SK-N-SH (cell line): ENCODE measurements at regions not wholly inside any gene's neighbourhood (a gene's known extent, or its start where the extent isn't known, plus 50 kb on each side); places are given as distances from the start of the nearest gene placed in this dataset.

Source experiments
- CTCF ChIA-PET: fragments of 300-600, 350-600 bp; formaldehyde crosslinking; extraction: SDS; loops from one replicate; lab custom pipeline; 2021; lab: Yijun Ruan, JAX
- POLR2A ChIA-PET: fragments of 350-600 bp; sonication (Branson Sonifier 250); formaldehyde crosslinking; extraction: SDS; loops from one replicate; lab custom pipeline; 2020; ENCODE audit warnings: antibody characterized with exemption, inconsistent platforms; lab: Yijun Ruan, JAX
- DNase-seq: peaks from one replicate; pipeline ENCODE4 v3.0.0; 2012
- H2AFZ ChIP-seq: fragments of 200-600 bp; sonication (generic); 2 replicates; pipeline ENCODE4 v1.8.1; 2016; ENCODE audit warnings: antibody characterized with exemption, mild to moderate bottlenecking, low read depth
- H3F3A ChIP-seq: fragments of 200-600 bp; sonication (generic); replicated peaks from 2 replicates; pipeline ENCODE3; 2016; ENCODE audit warnings: antibody characterized with exemption, mild to moderate bottlenecking; ENCODE audit not compliant: insufficient read depth
- H3K27ac ChIP-seq, 2 experiments: fragments of 200-500 bp in 1 of 2; fragments of 200-600 bp in 1 of 2; sonication (Bioruptor generic) in 1 of 2; sonication (generic), shearing (Covaris generic) in 1 of 2; 2 replicates each; pipeline versions ENCODE4 v1.5.1 to v1.6.1; 2014 to 2016; ENCODE audit warnings: low read depth in 2 of 2, inconsistent platforms in 1 of 2, low read length in 1 of 2, mild to moderate bottlenecking in 1 of 2, mixed read lengths in 1 of 2
- H3K27me3 ChIP-seq: fragments of 200-600 bp; sonication (generic), shearing (Covaris generic); 2 replicates; pipeline ENCODE4 v1.6.1; 2016; ENCODE audit warnings: mixed run types; ENCODE audit not compliant: insufficient read depth
- H3K36me3 ChIP-seq, 2 experiments: fragments of 200-500 bp in 1 of 2; fragments of 200-600 bp in 1 of 2; sonication (Bioruptor generic) in 1 of 2; sonication (generic) in 1 of 2; replicated peaks in 1 of 2; 2 replicates each; pipeline versions ENCODE3 to v1.5.1; 2014 to 2016; ENCODE audit warnings: low read length in 1 of 2, mild to moderate bottlenecking in 1 of 2; ENCODE audit not compliant: insufficient read depth in 2 of 2, control insufficient read depth in 1 of 2
- H3K4me1 ChIP-seq, 2 experiments: fragments of 200-500 bp in 1 of 2; fragments of 200-600 bp in 1 of 2; sonication (Bioruptor generic) in 1 of 2; sonication (generic), shearing (Covaris generic) in 1 of 2; 2 replicates each; pipeline versions ENCODE4 v1.5.1 to v1.6.1; 2014 to 2016; ENCODE audit warnings: low read depth in 1 of 2, low read length in 1 of 2, mixed run types in 1 of 2; ENCODE audit not compliant: insufficient read depth in 2 of 2, control insufficient read depth in 1 of 2
- H3K4me2 ChIP-seq: fragments of 200-600 bp; sonication (generic), shearing (Covaris generic); 2 replicates; pipeline ENCODE4 v1.6.1; 2017; ENCODE audit warnings: mixed run types
- H3K4me3 ChIP-seq, 2 experiments: fragments of 200-500 bp in 1 of 2; fragments of 200-600 bp in 1 of 2; sonication (Bioruptor generic) in 1 of 2; sonication (generic), shearing (Covaris generic) in 1 of 2; 2 replicates each; pipeline versions ENCODE4 v1.5.1 to v1.8.1; 2014 to 2016; ENCODE audit warnings: low read depth in 2 of 2, inconsistent platforms in 1 of 2, low read length in 1 of 2, mild to moderate bottlenecking in 1 of 2, mixed read lengths in 1 of 2, moderate library complexity in 1 of 2
- H3K79me2 ChIP-seq: fragments of 200-600 bp; sonication (generic); 2 replicates; pipeline ENCODE4 v1.8.1; 2017; ENCODE audit warnings: mild to moderate bottlenecking; ENCODE audit not compliant: insufficient read depth
- H3K9ac ChIP-seq: fragments of 200-600 bp; sonication (generic); 2 replicates; pipeline ENCODE4 v1.6.1; 2017; ENCODE audit warnings: mixed run types
- H3K9me2 ChIP-seq: fragments of 200-600 bp; sonication (generic); 2 replicates; pipeline ENCODE4 v1.6.1; 2017; ENCODE audit warnings: mixed run types
- H3K9me3 ChIP-seq: fragments of 200-600 bp; sonication (generic); 2 replicates; pipeline ENCODE4 v1.6.1; 2017; ENCODE audit warnings: mixed run types, mild to moderate bottlenecking, moderate library complexity
- H4K20me1 ChIP-seq: fragments of 200-600 bp; sonication (generic); 2 replicates; pipeline ENCODE4 v1.6.1; 2017; ENCODE audit warnings: mild to moderate bottlenecking, mixed run types; ENCODE audit not compliant: insufficient read depth
- CHD2 ChIP-seq: fragments of 150-350 bp; IDR thresholded peaks from 2 replicates; pipeline ENCODE4 v1.6.1; 2018; ENCODE audit warnings: low read length; ENCODE audit not compliant: partially characterized antibody
- ELF1 ChIP-seq: IDR thresholded peaks from 2 replicates; pipeline ENCODE4 v1.4.0; 2012
- FOSL2 ChIP-seq: IDR thresholded peaks from 2 replicates; pipeline ENCODE4 v1.4.0; 2012; ENCODE audit warnings: low read depth, mild to moderate bottlenecking, moderate library complexity, borderline replicate concordance
- FOXM1 ChIP-seq: IDR thresholded peaks from 2 replicates; pipeline ENCODE4 v1.4.0; 2012; ENCODE audit warnings: low read depth, mild to moderate bottlenecking
- GABPA ChIP-seq: IDR thresholded peaks from 2 replicates; pipeline ENCODE4 v1.4.0; 2012; ENCODE audit warnings: low read depth, mild to moderate bottlenecking
- MEF2A ChIP-seq: IDR thresholded peaks from 2 replicates; pipeline ENCODE4 v1.4.0; 2012; ENCODE audit warnings: low read depth, borderline replicate concordance
- MXI1 ChIP-seq: IDR thresholded peaks from 2 replicates; pipeline ENCODE4 v1.6.1; 2012; ENCODE audit warnings: mild to moderate bottlenecking, low read depth, low read length, improper control_type of control experiment
- NRF1 ChIP-seq: IDR thresholded peaks from 2 replicates; pipeline ENCODE4 v1.6.1; 2012; ENCODE audit warnings: low read depth, mild to moderate bottlenecking, low read length
- PBX3 ChIP-seq: IDR thresholded peaks from 2 replicates; pipeline ENCODE4; 2012
- POLR2AphosphoS5 ChIP-seq: IDR thresholded peaks from 2 replicates; pipeline ENCODE4 v1.6.1; 2012; ENCODE audit warnings: low read depth, low read length
- RAD21 ChIP-seq: IDR thresholded peaks from 2 replicates; pipeline ENCODE4 v1.6.1; 2012; ENCODE audit warnings: mild to moderate bottlenecking, low read length
- REST ChIP-seq: IDR thresholded peaks from 2 replicates; pipeline ENCODE4 v1.6.1; 2012; ENCODE audit warnings: mild to moderate bottlenecking, low read depth, low read length, moderate library complexity
- RXRA ChIP-seq: IDR thresholded peaks from 2 replicates; pipeline ENCODE4 v1.4.0; 2012; ENCODE audit warnings: low read depth, mild to moderate bottlenecking, borderline replicate concordance
- TCF12 ChIP-seq: IDR thresholded peaks from 2 replicates; pipeline ENCODE4 v1.4.0; 2012
- YY1 ChIP-seq: IDR thresholded peaks from 2 replicates; pipeline ENCODE4 v1.4.0; 2012; ENCODE audit warnings: low read depth, mild to moderate bottlenecking
- ZBTB33 ChIP-seq: IDR thresholded peaks from 2 replicates; pipeline ENCODE4 v1.4.0; 2012; ENCODE audit warnings: low read depth, borderline replicate concordance
- WGBS: methylation state at CpG from one replicate; pipeline ENCODE4 v1.1.6; 2017; ENCODE audit warnings: low lambda C conversion rate; 5-methylcytosine and 5-hydroxymethylcytosine counted together
- TF ChIP-seq, protein P1 (sequence below): IDR thresholded peaks from 2 replicates; pipeline ENCODE4 v1.4.0; 2012; ENCODE audit warnings: low read depth, borderline replicate concordance

- Histone ChIP-seq H3K4me3 (no peak overlapping the region), H3K4me1 (no peaks in the 10 kb centered on the region), H3K4me2 (no peak overlapping the region), H3K79me2 (no peaks in the 10 kb centered on the region), H4K20me1 (no peaks in the 10 kb centered on the region), H3K27me3 (no peaks in the 10 kb centered on the region), H3K9me2 (no peaks in the 10 kb centered on the region), H3K36me3 (no peaks in the 10 kb centered on the region), H2AFZ (no peak overlapping the region), H3K27ac (no peak overlapping the region), H3K9ac (no peak overlapping the region), H3K9me3 (no peaks in the 10 kb centered on the region), H3F3A (no peaks in the 10 kb centered on the region)
- 0% methylated on average over 1 of the region's 1 CpG for WGBS
- ChIA-PET POLR2A (no interaction called here), CTCF (no interaction called here)
- no peak for DNase-seq
- TF ChIP-seq GABPA (no peak), NRF1 (no peak), POLR2AphosphoS5 (no peak), RXRA (no peak), CHD2 (no peak), RAD21 (no peak), ELF1 (no peak), MEF2A (no peak), MXI1 (no peak), ZBTB33 (no peak)
Observed at GRCh38 chr13:82636119-82636518, 1246.2 kb downstream of the SLITRK1 start.

GRCh38 chr13:82634946-82635345, 1247.3 kb downstream of the SLITRK1 start:
- 10% methylated on average over 2 of the region's 2 CpGs for WGBS
- H3K79me2 ChIP-seq, result no peaks in the 10 kb centered on the region
- no peak overlapping the region for H3K27ac ChIP-seq

More at GRCh38 chr13:82634946-82635345, 1247.3 kb downstream of the SLITRK1 start:
- no peak overlapping the region for H3K4me3 ChIP-seq
- no peaks in the 10 kb centered on the region for H3K36me3 ChIP-seq
- no peak overlapping the region for H3K4me2 ChIP-seq
- no peaks in the 10 kb centered on the region for H3K27me3 ChIP-seq
- no peaks in the 10 kb centered on the region for H3F3A ChIP-seq
- H4K20me1 ChIP-seq, result no peaks in the 10 kb centered on the region
- CTCF ChIA-PET, result no interaction called here
- H3K9me2 ChIP-seq, result no peaks in the 10 kb centered on the region
- no peaks in the 10 kb centered on the region for H3K9me3 ChIP-seq
- TF ChIP-seq TCF12 (no peak), REST (no peak), YY1 (no peak), FOSL2 (no peak), FOXM1 (no peak), MXI1 (no peak), RAD21 (no peak), CHD2 (no peak), PBX3 (no peak), MEF2A (no peak)
- TF ChIP-seq, protein P1, sequence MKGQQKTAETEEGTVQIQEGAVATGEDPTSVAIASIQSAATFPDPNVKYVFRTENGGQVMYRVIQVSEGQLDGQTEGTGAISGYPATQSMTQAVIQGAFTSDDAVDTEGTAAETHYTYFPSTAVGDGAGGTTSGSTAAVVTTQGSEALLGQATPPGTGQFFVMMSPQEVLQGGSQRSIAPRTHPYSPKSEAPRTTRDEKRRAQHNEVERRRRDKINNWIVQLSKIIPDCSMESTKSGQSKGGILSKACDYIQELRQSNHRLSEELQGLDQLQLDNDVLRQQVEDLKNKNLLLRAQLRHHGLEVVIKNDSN, result no peak
- POLR2A ChIA-PET, result no interaction called here
- no peak overlapping the region for H3K9ac ChIP-seq
- no peaks in the 10 kb centered on the region for H3K4me1 ChIP-seq
- H2AFZ ChIP-seq, result no peak overlapping the region
- no peak for DNase-seq
